Caco-2 (cell line): ENCODE measurements at regions not wholly inside any gene's neighbourhood (a gene's known extent, or its start where the extent isn't known, plus 50 kb on each side); places are given as distances from the start of the nearest gene placed in this dataset.

Source experiments
- BruUV-seq: library from RNA; stranded (reverse); fragments of 400-500 nt; replicated peaks from 2 replicates; lab custom pipeline; 2021; lab: Mats Ljungman, UMichigan
- CTCF ChIA-PET: fragments of 300-600 bp; sonication (Branson Sonifier 250); formaldehyde crosslinking; loops from one replicate; lab custom pipeline; 2022; ENCODE audit warnings: antibody characterized with exemption; lab: Charles Lee
- POLR2A ChIA-PET: fragments of 300-600 bp; sonication (Branson Sonifier 250); formaldehyde crosslinking; loops from one replicate; lab custom pipeline; 2022; ENCODE audit warnings: antibody characterized with exemption; lab: Charles Lee
- DNase-seq, 2 experiments: peaks; one replicate each; pipeline versions ENCODE4 v3.0.0 to v3.0.0-alpha.2; 2020 to 2022
- H3K27me3 ChIP-seq: replicated peaks from 2 replicates; pipeline ENCODE4 v1.6.0; 2011; ENCODE audit warnings: low read length; ENCODE audit not compliant: control insufficient read depth, insufficient read depth
- H3K36me3 ChIP-seq: 2 replicates; pipeline ENCODE4 v1.5.1; 2011; ENCODE audit warnings: low read length; ENCODE audit not compliant: control insufficient read depth, insufficient read depth
- H3K4me1 ChIP-seq: fragments of 250-450 bp; sonication (Bioruptor Pico); 2 replicates; pipeline ENCODE4 v1.5.1; 2020; ENCODE audit warnings: mild to moderate bottlenecking
- H3K4me3 ChIP-seq: 2 replicates; pipeline ENCODE4 v1.5.1; 2011; ENCODE audit warnings: low read depth, mild to moderate bottlenecking, control low read depth, low read length
- H3K9me3 ChIP-seq: fragments of 250-450 bp; sonication (Bioruptor Pico); 2 replicates; pipeline ENCODE4 v1.5.1; 2020; ENCODE audit warnings: mild to moderate bottlenecking, moderate library complexity
- H3K27ac Mint-ChIP-seq: one replicate; pipeline ENCODE4 v1.8.0; 2022; ENCODE audit warnings: mixed read lengths; ENCODE audit not compliant: unreplicated experiment
- H3K27me3 Mint-ChIP-seq: one replicate; pipeline ENCODE4 v1.8.0; 2022; ENCODE audit warnings: mixed read lengths; ENCODE audit not compliant: insufficient read depth, unreplicated experiment
- H3K36me3 Mint-ChIP-seq: one replicate; pipeline ENCODE4 v1.8.0; 2022; ENCODE audit warnings: mild to moderate bottlenecking, mixed read lengths; ENCODE audit not compliant: insufficient read depth, unreplicated experiment
- H3K4me1 Mint-ChIP-seq: one replicate; pipeline ENCODE4 v1.8.0; 2022; ENCODE audit warnings: low read depth, mixed read lengths; ENCODE audit not compliant: unreplicated experiment
- H3K4me3 Mint-ChIP-seq: one replicate; pipeline ENCODE4 v1.8.0; 2022; ENCODE audit warnings: mild to moderate bottlenecking, moderate library complexity, mixed read lengths; ENCODE audit not compliant: unreplicated experiment
- H3K9me3 Mint-ChIP-seq: one replicate; pipeline ENCODE4 v1.8.0; 2022; ENCODE audit warnings: mixed read lengths; ENCODE audit not compliant: unreplicated experiment
- intact Hi-C: fragments of 100-400 bp; cut with micrococcal nuclease; formaldehyde crosslinking; loops from one replicate; pipeline ENCODE4 v1.10.0; 2022; ENCODE audit not compliant: unreplicated experiment
- TF ChIP-seq, protein P1 (sequence below), 2 experiments: fragments of 200-600 bp in 1 of 2; IDR thresholded peaks; 1 replicate in 1 of 2; 2 replicates in 1 of 2; pipeline versions ENCODE4 v1.5.1 to v1.8.0; 2011 to 2022; ENCODE audit warnings: antibody characterized with exemption in 1 of 2, control low read depth in 1 of 2, inconsistent platforms in 1 of 2, low read depth in 1 of 2, low read length in 1 of 2, mild to moderate bottlenecking in 1 of 2, moderate library complexity in 1 of 2; ENCODE audit not compliant: insufficient read depth in 1 of 2, severe bottlenecking in 1 of 2, unreplicated experiment in 1 of 2

DNA sequence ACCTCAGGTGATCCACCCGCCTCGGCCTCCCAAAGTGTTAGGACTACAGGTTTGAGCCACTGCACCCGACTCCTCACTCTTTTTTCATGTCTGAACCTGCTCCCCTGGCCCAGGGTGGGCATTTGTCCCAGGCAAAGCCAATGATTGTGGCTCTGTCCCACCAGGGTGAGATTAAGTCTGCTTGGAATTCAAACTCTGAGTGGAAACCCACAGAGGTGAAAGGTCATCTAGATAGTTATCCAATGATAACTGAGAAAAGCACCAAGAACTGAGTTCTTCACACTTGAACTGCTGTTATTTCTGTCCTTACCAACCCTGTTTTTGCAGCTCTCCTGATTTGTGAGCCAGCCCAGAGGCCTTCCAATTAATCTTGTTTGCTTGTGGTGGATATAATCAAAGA is 62.4 kb upstream of the ACVR1 start:
- no peaks in the 10 kb centered on the region for H3K9me3 Mint-ChIP-seq
- no peaks in the 10 kb centered on the region for H3K27me3 Mint-ChIP-seq
- TF ChIP-seq, protein P1, sequence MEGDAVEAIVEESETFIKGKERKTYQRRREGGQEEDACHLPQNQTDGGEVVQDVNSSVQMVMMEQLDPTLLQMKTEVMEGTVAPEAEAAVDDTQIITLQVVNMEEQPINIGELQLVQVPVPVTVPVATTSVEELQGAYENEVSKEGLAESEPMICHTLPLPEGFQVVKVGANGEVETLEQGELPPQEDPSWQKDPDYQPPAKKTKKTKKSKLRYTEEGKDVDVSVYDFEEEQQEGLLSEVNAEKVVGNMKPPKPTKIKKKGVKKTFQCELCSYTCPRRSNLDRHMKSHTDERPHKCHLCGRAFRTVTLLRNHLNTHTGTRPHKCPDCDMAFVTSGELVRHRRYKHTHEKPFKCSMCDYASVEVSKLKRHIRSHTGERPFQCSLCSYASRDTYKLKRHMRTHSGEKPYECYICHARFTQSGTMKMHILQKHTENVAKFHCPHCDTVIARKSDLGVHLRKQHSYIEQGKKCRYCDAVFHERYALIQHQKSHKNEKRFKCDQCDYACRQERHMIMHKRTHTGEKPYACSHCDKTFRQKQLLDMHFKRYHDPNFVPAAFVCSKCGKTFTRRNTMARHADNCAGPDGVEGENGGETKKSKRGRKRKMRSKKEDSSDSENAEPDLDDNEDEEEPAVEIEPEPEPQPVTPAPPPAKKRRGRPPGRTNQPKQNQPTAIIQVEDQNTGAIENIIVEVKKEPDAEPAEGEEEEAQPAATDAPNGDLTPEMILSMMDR (IDR thresholded peaks at IDR 0.05; ENCODE audit: insufficient read depth in 1 of 2, low read depth in 1 of 2, low read length in 1 of 2, severe bottlenecking in 1 of 2, unreplicated experiment in 1 of 2), result no peak
- H3K36me3 Mint-ChIP-seq, result no peaks in the 10 kb centered on the region
- CTCF ChIA-PET, result interaction anchor here (1.0 to 1.6 kb wide), 3 partner anchors 32 to 310 kb away, joined by 3 read pairs; no protein-coding TSS in a partner anchor
- H3K4me1 Mint-ChIP-seq, result peaks cover 48% of the 10 kb centered on the region
- DNase-seq, result peak in 1 of 2 experiments; percentile 30
- H3K4me3 Mint-ChIP-seq, result peak overlapping the region; percentile 55
- H3K4me3 ChIP-seq, result no peak overlapping the region
- no TSS peak for BruUV-seq
- peaks cover 36% of the 10 kb centered on the region for H3K4me1 ChIP-seq
- POLR2A ChIA-PET, result no interaction called here
- H3K27ac Mint-ChIP-seq, result peak overlapping the region; percentile 93
- H3K9me3 ChIP-seq, result no peaks in the 10 kb centered on the region
- intact Hi-C loops, result loop anchor here (5.0 kb wide), 1 partner anchor 61 kb away; the partner anchor contains the start of gene ACVR1
- no peaks in the 10 kb centered on the region for H3K27me3 ChIP-seq
- no peaks in the 10 kb centered on the region for H3K36me3 ChIP-seq

DNA sequence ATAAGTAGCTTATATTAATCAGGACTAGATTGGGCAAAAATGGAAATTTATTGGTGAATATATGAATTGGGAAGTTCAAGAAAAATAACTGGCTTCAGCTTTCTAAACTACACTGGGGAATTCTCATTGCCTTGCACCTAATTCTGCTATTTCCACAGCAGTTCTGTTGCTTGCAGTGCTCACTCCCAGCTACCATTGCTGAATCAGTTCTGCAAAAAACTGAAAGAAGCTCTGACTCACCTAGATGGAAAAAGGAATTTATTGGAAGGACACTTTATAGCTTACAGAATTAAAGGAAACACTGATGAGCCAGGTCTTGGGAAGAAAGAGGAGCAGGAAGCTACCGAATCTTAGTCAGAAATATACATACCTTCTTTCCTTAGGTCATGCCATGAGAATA is 60.3 kb upstream of the ACVR1 start:
- ChIA-PET POLR2A (no interaction called here), CTCF (no interaction called here)
- H3K4me1 Mint-ChIP-seq, result peaks cover 61% of the 10 kb centered on the region

DNA sequence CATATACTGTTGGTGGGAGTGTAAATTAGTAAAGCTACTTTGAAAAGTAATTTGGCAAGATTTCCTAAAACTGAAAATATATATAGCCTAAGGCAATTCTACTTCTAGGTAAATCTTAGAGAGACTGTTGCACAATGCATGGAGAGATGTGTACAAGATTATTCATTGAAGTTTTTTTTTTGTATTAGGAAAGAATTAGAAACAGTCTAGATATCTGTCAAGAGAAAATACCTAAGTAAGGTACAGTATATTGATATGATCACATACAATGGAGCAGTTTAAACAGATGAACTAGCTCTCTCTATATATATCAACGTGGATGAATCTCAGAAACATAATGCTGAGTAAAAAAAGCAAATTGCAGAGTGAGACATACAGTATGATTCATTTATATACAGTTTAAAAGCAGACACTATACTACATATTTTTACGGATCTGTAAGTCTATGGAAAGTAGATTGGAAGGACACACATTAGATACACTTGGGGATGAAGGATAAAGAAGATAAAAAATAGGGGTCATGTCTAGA is 59.3 kb upstream of the ACVR1 start:
- ChIA-PET POLR2A (no interaction called here), CTCF (no interaction called here)
- Mint-ChIP-seq H3K4me1 (peaks cover 59% of the 10 kb centered on the region), H3K4me3 (no peak overlapping the region), H3K27me3 (no peaks in the 10 kb centered on the region), H3K9me3 (no peaks in the 10 kb centered on the region), H3K36me3 (no peaks in the 10 kb centered on the region), H3K27ac (no peak overlapping the region)
- no peaks in the 10 kb centered on the region for H3K27me3 ChIP-seq
- BruUV-seq, result no TSS peak
- TF ChIP-seq, protein P1 (IDR thresholded peaks at IDR 0.05; ENCODE audit: insufficient read depth in 1 of 2, low read depth in 1 of 2, low read length in 1 of 2, severe bottlenecking in 1 of 2, unreplicated experiment in 1 of 2), result no peak
- H3K9me3 ChIP-seq, result no peaks in the 10 kb centered on the region
- intact Hi-C loops, result loop anchor here (5.0 kb wide), 1 partner anchor 58 kb away; the partner anchor contains the start of gene ACVR1
- no peak overlapping the region for H3K4me3 ChIP-seq
- no peak for DNase-seq
- H3K4me1 ChIP-seq, result peaks cover 47% of the 10 kb centered on the region
- H3K36me3 ChIP-seq, result no peaks in the 10 kb centered on the region

More for the DNA sequence above, 60.3 kb upstream of the ACVR1 start:
- H3K9me3 Mint-ChIP-seq, result no peaks in the 10 kb centered on the region
- H3K9me3 ChIP-seq, result no peaks in the 10 kb centered on the region
- H3K4me1 ChIP-seq, result peaks cover 47% of the 10 kb centered on the region
- H3K4me3 Mint-ChIP-seq, result no peak overlapping the region
- H3K27me3 ChIP-seq, result no peaks in the 10 kb centered on the region
- BruUV-seq, result no TSS peak
- intact Hi-C loops, result loop anchor here (5.0 kb wide), 1 partner anchor 59 kb away; the partner anchor contains the start of gene ACVR1
- no peak overlapping the region for H3K4me3 ChIP-seq
- DNase-seq, result no peak
- TF ChIP-seq, protein P1 (IDR thresholded peaks at IDR 0.05; ENCODE audit: insufficient read depth in 1 of 2, low read depth in 1 of 2, low read length in 1 of 2, severe bottlenecking in 1 of 2, unreplicated experiment in 1 of 2), result no peak
- no peak overlapping the region for H3K27ac Mint-ChIP-seq
- no peaks in the 10 kb centered on the region for H3K27me3 Mint-ChIP-seq
- no peaks in the 10 kb centered on the region for H3K36me3 Mint-ChIP-seq
- H3K36me3 ChIP-seq, result no peaks in the 10 kb centered on the region
